ENCODE measurements at regions not wholly inside any gene's neighbourhood (a gene's known extent, or its start where the extent isn't known, plus 50 kb on each side); places are given as distances from the start of the nearest gene placed in this dataset.

- H3K4me3 ChIP-seq (replicated peaks; ENCODE audit: low read depth, low read length), result no peak overlapping the region
- TF ChIP-seq, protein P1, sequence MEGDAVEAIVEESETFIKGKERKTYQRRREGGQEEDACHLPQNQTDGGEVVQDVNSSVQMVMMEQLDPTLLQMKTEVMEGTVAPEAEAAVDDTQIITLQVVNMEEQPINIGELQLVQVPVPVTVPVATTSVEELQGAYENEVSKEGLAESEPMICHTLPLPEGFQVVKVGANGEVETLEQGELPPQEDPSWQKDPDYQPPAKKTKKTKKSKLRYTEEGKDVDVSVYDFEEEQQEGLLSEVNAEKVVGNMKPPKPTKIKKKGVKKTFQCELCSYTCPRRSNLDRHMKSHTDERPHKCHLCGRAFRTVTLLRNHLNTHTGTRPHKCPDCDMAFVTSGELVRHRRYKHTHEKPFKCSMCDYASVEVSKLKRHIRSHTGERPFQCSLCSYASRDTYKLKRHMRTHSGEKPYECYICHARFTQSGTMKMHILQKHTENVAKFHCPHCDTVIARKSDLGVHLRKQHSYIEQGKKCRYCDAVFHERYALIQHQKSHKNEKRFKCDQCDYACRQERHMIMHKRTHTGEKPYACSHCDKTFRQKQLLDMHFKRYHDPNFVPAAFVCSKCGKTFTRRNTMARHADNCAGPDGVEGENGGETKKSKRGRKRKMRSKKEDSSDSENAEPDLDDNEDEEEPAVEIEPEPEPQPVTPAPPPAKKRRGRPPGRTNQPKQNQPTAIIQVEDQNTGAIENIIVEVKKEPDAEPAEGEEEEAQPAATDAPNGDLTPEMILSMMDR (IDR thresholded peaks at IDR 0.05; ENCODE audit: low read length, missing control alignments), result no peak
- DNase-seq (ENCODE audit: low read depth), result no peak
Measured at GRCh38 chr2:114082731-114083433, 193.0 kb downstream of the ACTR3 start.

- no peak for DNase-seq (ENCODE audit: low read depth)
- TF ChIP-seq, protein P1 (IDR thresholded peaks at IDR 0.05; ENCODE audit: low read length, missing control alignments), result no peak
Measured at GRCh38 chr2:114083717-114084387, 194.0 kb downstream of the ACTR3 start.

GRCh38 chr2:114085238-114085637 is 195.3 kb downstream of the ACTR3 start:
- no peak overlapping the region for H3K4me3 ChIP-seq (replicated peaks; ENCODE audit: low read depth, low read length)
- TF ChIP-seq, protein P1 (IDR thresholded peaks at IDR 0.05; ENCODE audit: low read length, missing control alignments), result no peak
- no peak for DNase-seq (ENCODE audit: low read depth)

More at GRCh38 chr2:114083717-114084387, 194.0 kb downstream of the ACTR3 start:
- no peak overlapping the region for H3K4me3 ChIP-seq (replicated peaks; ENCODE audit: low read depth, low read length)

- DNase-seq (ENCODE audit: low read depth), result no peak
- H3K4me3 ChIP-seq (replicated peaks; ENCODE audit: low read depth, low read length), result no peak overlapping the region
- TF ChIP-seq, protein P1 (IDR thresholded peaks at IDR 0.05; ENCODE audit: low read length, missing control alignments), result no peak
Measured at GRCh38 chr2:114085992-114086391, 196.1 kb downstream of the ACTR3 start.

- TF ChIP-seq, protein P1 (IDR thresholded peaks at IDR 0.05; ENCODE audit: low read length, missing control alignments), result no peak
- no peak overlapping the region for H3K4me3 ChIP-seq (replicated peaks; ENCODE audit: low read depth, low read length)
- DNase-seq (ENCODE audit: low read depth), result no peak
Measured at GRCh38 chr2:114089636-114090319, 199.9 kb downstream of the ACTR3 start.

GRCh38 chr2:114091010-114091409 is 201.1 kb downstream of the ACTR3 start:
- TF ChIP-seq, protein P1 (IDR thresholded peaks at IDR 0.05; ENCODE audit: low read length, missing control alignments), result no peak
- no peak for DNase-seq (ENCODE audit: low read depth)
- no peak overlapping the region for H3K4me3 ChIP-seq (replicated peaks; ENCODE audit: low read depth, low read length)
